SK-MEL-5 (cell line): ENCODE measurements at regions not wholly inside any gene's neighbourhood (a gene's known extent, or its start where the extent isn't known, plus 50 kb on each side); places are given as distances from the start of the nearest gene placed in this dataset.
A peak's percentile ranks its signal among the peaks of the same experiment; 100 is the strongest.

ENCODE experiments used
- DNase-seq: peaks from one replicate; pipeline ENCODE4 v3.0.0-alpha.2; 2016; ENCODE audit warnings: low read depth, low spot score
- in situ Hi-C: cut with HindIII; loops from 2 replicates; pipeline ENCODE4 v1.10.0; 2016; ENCODE audit warnings: low sequenced_read_pairs, high pct_unique_total_duplicates, low pct_unique_long_range_greater_than_20kb

DNA sequence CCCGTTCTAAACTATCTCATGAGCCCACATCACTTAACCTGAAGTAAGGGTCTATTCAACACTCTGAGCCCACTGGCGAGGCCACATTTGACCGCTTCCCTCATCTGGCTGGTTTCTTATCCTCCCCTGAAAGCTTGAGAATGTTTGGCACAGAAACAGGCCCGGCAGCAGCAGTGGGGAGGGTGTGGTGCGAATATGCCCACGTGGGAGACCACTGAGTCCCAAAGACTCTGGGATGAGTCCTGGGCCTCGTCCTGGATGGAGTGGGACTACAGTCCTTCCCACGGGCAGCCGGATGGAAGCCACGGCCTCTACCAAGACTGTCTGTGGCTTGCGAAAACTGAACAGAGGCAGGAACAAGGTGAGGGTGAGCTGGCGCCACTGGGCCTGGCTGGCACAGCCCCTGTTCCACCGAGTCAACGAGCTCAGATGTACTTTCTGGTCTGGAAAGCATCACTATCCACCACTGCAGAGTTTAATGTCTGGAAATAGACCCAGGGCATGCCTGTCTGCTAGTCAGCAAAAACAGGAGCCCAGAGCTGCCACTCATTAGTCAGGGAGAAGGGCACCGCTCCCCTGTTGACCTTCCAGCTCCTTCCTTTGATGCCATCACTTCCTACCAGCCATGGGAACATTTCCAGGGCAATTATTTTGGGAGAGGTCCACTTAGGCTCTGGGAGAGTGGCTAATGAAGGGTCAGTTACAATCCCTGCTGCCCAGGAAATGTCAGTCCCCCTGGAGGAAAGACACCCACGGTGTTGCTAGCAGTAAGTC is 386.6 kb downstream of the MATN1 start:
- in situ Hi-C loops: no loop called here

DNA sequence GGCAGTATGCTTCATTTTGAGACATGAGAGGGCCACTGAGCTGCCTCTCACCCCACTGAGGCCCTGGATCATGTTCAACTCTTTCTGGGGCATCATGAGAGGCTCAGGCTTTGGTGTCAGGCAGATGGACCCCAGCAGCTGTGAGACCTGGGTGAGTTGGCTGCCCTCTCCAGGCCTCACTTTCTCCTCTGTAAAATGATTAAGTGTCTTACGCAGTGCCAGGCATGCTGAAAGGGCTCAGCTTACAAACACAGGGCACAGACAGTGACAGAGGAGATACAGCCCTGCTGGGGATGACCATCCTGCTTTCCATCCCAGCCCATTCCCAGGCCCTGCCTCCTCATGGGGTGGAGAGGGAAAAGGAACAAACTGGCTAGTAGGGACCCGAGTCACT is 387.4 kb downstream of the MATN1 start:
- no peak for DNase-seq
- in situ Hi-C loops: no loop called here

More for the DNA sequence above, 386.6 kb downstream of the MATN1 start:
- no peak for DNase-seq

DNA sequence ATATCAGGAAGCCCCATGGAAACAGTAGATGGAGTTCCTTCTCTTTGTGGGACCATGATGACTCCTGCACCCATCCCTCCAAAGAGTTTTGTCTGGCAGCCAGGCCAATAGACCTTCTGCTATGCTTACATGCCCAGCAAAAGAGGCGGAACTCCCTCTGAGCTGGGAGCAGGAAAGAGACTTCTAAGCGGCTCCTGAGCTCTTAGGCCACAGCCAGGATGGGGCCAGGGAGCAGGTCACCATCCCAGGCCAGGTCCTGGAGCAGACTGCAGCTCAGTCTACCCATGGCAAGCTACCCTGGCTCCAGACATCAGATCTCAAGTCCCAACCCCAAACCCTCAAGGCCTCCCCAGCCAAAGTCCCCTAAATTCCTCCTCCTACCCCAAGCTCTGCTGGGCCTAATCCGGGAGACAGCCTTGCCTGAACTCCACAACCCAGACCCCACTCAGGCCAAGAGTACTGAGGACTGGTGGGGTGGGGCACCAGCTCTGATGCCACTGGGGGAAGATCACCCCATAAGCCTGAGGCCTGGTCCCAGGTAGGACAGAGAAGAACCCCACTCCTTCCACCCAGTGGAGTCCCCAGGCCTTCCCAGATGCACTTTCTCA is 387.9 kb downstream of the MATN1 start:
- in situ Hi-C loops: no loop called here

DNA sequence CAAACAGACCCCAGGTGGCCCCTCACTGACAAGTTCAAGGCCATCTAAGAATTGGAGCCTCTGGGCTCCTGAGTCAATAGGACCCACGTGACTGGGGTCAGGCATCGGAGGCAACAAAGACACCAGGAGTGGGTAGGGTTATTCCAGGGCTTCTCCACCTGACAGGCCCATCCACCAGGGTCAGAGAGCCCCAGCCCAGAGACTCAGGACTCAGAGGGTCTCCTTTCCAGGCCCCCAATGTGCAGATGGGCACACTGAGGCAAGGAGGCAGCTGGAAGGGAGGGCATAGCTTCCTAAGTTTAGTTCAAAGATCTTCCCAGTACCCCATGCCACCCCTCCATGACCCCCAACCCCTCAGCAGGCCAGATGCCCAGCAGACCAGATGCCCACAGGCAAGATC is 388.6 kb downstream of the MATN1 start:
- in situ Hi-C loops: no loop called here
- no peak for DNase-seq

More for the DNA sequence above, 387.9 kb downstream of the MATN1 start:
- no peak for DNase-seq

DNA sequence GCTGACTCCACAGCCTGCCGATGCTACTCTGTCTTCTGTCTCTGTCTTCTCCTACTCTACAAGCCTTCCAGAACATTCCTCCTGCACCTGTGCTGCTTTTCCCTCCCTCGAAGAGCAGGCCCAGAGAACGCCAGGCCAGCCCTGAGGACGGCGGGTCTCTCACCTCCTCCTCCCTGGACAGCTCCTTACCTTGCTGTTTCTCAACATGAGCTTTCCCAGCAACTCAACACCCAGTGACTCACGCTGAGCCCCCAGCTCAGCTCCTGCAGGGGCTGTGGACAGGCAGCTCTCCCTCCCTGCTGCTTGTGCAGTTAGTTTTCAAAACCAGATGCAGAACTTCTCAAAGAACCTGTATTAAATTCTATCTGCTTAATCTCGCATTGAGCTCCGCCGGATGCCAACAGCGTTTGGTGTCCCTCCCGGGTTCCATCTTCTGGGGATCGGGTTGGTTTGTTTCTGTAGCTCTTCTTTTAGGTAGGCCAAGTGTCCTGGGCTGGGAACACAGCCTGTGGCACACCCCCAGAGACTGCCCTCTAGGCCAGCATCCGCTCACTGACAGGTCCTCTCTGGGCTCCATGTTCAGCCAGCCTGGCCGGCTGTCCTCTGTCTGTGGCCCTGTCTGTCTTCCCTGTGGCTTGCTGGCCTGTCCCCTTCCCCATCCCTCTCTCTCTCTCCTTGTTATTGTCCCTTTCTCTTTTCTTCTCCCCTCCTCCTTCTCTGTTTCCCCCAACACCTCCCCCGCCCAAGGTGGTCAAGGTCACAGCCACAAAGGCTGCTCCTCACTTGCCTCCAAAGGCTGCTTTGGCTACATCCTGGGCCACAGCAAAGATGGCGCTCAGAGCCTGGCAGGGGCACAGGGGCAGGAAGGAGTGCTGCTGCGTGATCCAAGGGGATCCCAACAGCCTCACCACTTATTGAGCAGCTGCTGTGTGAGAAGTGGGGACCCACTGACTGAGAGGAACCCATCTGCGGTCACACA is 391.0 kb downstream of the MATN1 start:
- in situ Hi-C loops: no loop called here
- no peak for DNase-seq

DNA sequence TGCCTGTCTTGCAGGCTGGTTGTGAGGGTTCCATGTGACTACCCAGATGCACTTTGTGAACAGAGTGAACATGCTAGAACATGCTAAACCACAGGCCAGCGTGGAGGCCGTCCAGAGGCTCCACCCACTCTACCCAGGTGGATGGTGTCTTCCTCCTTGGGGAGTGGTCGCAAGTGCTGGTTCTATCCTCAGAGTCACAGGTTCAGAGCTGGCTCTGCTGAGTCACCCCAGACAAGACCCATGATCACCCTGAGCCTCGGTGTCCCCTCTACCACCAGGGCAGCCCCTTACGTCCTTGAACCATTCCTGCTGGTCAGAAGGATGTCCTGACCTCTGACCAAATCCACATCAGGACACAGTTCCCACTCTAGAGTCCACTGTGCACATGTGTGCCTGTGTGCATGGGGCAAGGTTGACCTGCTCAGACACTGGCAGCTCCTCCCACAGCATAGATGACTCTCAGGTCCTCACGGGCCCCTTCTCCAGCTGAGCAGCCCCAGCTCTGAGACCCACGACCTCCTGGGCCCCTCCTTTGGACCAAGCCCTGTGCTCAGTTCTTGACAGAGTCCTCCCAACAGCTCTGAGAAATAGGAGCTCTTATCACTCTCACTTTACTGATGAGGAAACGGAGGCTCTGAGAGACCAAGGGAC is 391.8 kb downstream of the MATN1 start:
- in situ Hi-C loops: no loop called here
- no peak for DNase-seq

DNA sequence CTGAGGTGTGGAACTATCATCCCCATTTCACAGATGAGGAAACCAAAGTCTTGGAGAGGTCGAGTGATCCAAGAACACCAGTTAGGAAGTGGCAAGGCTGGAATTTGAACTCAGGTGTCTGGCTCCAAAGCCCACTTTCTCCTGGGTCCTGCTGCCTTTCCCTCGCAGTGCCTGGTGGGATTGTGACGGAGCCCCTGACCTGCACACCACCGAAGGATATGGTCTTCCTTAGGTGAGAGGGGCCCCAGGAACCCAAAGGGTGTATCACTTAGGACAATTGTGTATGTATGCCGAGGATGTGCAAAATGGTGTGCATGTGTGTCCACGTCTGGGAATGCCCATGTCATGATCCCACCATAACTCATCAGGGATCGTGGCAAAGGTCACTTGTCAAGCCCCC is 392.7 kb downstream of the MATN1 start:
- in situ Hi-C loops: no loop called here
- no peak for DNase-seq

DNA sequence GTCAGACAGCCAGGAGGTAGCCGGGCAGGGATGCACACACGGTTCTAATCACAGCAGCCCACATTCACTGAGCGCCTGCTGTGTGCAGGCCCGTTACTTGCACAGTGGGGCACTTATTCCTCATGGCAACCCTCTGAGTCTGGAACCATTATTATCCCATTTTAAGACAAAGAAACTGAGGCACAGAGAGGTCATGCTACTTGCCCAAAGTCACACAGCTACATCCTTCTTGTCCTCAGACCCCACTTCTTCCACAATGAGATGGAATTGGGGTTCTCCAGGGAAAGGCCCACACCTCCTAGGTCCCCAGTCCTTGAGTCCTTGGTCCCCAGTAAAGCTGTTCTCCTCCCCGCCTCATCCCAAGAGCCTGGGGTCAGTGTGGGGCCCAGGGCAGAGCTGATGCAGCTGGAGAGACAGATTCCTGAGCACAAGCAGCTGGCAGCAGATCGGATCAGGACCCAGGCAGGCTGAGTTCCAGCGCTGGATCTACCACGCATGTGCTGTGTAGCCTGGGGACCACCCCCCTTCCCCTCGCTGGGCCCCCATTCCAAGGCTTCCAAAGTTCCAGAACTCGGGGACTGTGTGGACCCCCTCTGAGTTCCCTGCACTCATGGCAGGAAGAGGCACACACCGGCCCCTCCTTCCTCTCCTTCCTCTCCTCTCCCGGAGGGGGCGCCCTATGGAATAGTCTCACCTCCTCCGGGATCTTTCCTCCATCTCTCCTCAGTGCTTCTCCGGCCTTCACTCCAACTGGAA is 393.4 kb downstream of the MATN1 start:
- in situ Hi-C loops: no loop called here
- peak; percentile 21 for DNase-seq

DNA sequence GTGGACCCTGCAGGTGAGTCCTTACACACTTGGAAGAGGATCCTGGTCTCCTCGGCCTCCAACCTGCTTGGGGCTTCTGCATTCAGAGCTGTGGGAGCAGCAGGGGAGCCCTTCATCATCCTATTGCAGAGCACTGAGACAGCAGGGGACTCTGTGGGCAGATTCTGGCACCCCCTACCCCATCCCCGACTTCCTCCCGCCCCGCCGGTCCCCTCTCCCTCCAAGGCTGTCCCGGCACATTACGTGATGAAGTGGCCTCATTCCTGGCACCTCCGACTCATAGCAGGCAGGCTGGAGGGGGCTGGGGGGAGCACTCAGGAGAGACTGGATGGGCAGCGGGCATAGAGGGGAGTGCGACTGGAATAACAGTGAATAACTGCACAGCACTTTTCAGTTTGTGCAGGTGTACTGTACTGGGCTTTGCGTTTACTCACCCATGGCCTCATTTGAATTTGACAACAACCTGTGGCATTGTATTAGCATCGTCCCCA is 394.1 kb downstream of the MATN1 start:
- in situ Hi-C loops: no loop called here
- DNase-seq: no peak

DNA sequence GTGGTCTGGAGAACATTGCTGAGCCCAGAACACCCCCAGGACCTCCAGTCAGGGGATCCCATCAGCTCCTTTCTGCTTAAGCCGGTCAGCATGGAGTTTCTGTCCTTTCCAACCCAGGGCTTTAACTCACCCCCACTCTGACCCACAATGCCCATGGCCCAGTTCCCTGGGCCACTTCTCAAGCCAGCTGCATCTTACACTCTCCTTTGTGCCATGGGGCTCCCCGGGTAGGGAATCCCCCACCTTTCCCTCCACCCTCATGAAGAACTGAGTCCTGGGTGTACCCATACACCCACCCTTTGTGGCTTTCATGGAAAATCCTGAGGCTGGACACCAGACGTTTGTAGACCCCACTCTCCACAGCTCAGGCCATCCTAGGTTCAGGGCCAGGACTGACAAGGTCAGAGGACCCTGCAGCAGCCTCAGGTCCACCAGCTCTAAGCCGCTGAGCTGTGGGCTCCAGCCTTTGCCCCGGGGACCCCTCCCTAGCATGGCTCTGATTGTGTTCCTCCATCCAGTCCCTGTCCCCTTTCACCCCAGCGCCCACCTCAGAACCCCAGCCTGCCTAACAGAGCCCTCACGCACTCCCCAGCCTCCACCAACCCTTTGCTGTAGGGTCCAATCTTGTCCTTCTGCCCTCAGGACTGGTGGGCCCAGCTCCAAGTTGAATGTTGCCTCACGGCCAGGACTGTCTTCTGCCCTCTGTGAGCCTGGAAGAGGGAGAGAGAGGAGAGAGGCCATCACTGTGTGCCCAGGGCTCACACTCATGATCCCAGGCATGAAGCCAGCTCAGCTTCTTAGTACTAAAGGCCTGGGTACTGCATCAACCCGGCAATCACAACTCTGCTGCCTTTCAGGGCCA is 394.8 kb downstream of the MATN1 start:
- in situ Hi-C loops: no loop called here

DNA sequence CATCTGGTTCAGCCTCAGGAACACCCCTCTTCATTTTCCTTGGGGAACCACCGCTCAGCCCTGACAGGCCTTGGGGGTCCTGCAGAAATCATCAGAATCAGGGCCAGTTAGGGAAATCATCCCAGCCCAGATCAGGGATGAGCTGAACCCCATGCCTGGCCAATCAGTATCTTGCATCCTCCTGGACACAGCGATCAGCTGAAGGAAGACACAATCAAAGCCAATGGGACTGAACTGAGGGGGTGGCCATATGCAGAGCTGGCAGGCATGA is 395.4 kb downstream of the MATN1 start:
- DNase-seq: no peak
- in situ Hi-C loops: no loop called here

More for the DNA sequence above, 394.8 kb downstream of the MATN1 start:
- DNase-seq: no peak

DNA sequence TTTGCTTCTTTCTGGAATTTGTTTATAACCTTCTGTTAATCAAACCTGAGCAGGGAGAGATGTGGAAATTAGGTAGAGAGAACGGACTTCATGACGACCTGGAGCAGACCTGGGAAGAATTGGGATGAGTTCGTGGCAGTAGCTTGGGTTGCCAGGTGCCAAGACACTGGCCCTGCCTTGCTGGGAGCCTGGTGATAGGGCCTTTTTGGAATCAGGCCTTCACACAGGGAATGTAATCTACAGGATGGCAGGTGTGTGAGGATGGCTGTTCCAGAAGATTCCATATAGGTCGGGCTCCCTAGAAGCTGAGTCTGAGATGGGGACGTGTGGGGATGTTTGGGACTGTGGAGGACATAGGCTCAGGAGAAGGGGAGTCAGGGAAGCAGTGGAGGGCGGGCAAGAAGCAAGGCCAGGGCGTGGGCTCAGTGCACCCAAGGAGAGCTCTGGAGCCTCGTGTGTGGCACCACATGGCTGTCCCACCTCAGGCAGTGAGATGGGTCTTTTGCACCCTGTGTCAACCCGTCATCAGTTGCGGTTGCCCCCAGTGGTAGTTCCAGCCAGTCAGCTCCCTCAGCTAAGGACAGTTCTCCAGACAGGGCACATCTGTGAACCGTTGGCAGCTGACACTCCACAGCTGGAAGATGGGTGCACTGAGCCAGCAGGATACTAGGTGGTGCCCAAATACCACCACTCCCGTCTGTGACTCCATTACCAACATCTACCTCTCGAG is 395.9 kb downstream of the MATN1 start:
- in situ Hi-C loops: no loop called here
- DNase-seq: no peak

DNA sequence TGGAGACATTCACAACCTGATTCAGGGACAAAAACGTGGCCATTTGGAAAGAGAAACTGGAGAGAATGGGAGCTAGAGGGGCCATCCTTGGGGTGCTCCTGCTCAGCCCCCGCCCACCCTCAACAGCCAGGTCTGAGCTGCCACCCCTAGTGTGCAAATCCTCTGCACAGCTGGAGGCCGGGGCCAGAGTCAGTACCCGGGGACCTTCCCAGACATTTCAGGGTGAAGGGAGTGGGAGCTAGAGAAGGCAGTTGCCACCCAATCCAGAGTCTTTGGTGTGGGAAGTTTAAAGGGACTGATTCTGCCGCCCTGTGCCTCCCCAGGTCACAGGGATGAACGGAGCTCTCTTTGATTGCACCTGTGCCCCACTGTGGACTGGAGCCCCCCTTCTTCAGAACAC is 397.4 kb downstream of the MATN1 start:
- in situ Hi-C loops: no loop called here
- DNase-seq: no peak

DNA sequence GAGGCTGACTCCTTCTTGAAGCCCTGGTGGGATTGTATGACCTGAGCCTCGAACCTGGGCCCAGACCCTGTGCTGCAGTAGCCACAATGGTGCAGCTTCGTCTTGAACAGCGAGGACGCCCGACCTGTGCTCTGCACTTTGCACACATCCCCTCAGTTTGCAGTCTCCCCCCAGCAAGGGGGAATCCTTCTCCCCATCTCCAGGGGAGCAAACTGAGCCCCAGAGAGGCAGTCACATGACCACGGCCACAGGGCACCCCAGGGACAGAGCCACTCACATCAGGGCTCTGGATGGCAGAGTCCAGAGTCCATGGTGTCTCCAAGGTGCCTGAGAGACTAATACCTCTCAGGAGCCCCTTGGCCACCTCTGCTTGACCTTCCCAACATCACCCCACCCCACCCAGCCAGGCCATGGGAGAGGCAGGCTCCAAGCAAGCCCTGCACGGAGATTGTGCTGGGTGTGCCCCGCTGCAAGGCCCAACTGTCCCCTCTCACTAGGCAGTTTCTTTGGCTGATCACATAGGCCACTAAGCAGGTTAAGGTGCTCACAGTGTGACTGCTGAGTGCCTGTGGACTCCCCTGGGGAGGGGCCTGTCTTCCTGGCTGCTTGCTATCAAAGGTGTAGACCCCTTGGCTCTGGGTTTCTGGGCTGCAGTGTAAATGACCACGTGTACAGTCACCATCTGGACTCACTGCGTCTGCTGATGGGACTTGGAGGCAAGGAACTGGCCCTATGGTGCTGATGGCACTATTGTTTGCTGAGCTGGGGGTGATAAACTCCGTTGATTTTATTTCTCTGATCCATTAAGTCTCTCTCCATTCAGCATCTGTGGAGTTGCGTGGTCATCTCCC is 398.1 kb downstream of the MATN1 start:
- in situ Hi-C loops: no loop called here

More for the DNA sequence above, 398.1 kb downstream of the MATN1 start:
- no peak for DNase-seq
